Mucosa of descending colon (tissue), 3 donors: ENCODE measurements at regions not wholly inside any gene's neighbourhood (a gene's known extent, or its start where the extent isn't known, plus 50 kb on each side); places are given as distances from the start of the nearest gene placed in this dataset.

ENCODE experiments used
- ATAC-seq: fragments of 200-7000 bp; cut with Tn5 transposase; one replicate; pipeline ENCODE4 v1.9.1; 2020; ENCODE audit warnings: mild to moderate bottlenecking, moderate library complexity
- DNase-seq, 3 donors: peaks; one replicate each; pipeline ENCODE4 v3.0.0-alpha.2; 2020
- H3K36me3 ChIP-seq: fragments of 200-600 bp; one replicate; pipeline ENCODE4 v1.8.0; 2021; ENCODE audit warnings: low read depth, mild to moderate bottlenecking
- H3K4me1 ChIP-seq: fragments of 200-600 bp; one replicate; pipeline ENCODE4 v1.8.0; 2021; ENCODE audit warnings: low read depth, mild to moderate bottlenecking
- H3K4me3 ChIP-seq: fragments of 200-600 bp; one replicate; pipeline ENCODE4 v1.8.0; 2021; ENCODE audit warnings: mild to moderate bottlenecking
- H3K9me3 ChIP-seq: fragments of 200-600 bp; one replicate; pipeline ENCODE4 v1.8.0; 2021; ENCODE audit warnings: mild to moderate bottlenecking
- intact Hi-C, 2 donors: fragments of 100-400 bp; cut with DNase I in 1 of 2; cut with micrococcal nuclease in 1 of 2; formaldehyde crosslinking; loops; one replicate each; pipeline versions ENCODE4 v1.11.0 to v1.11.1; 2022; cut with DNase I, micrococcal nuclease
- TF ChIP-seq, protein P1 (sequence below): fragments of 200-600 bp; IDR thresholded peaks from one replicate; pipeline ENCODE4 v1.8.0; 2022; ENCODE audit warnings: antibody characterized with exemption, mild to moderate bottlenecking
- donor health status: DM: no; HTN: no; CAD: no; lungs with moderate emphysema.
- donor health status: DM: no; HTN: no; CAD: no.
- donor health status: DM: no; HTN: yes; CAD: no.

DNA sequence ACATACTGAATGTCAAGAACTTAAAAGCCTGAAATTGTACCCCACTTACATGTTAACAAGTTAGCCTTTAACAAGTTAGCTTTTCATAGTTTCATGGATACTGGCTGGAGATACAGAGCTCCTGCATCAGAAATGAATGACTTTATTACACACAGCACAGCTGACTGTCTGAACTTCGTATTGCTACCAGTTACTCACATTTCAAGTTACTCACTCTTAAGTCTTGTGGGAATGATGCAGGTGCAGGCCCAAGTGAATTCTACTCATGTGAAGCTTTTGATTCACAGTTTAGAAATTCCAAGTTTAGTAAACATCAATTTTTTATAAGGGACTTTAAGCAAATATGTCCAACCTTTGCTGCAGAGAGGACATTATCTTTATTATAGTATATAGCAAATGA lies 762.2 kb upstream of the PRR20A start:
- Histone ChIP-seq H3K9me3 (peaks cover 31% of the 10 kb centered on the region), H3K4me1 (no peaks in the 10 kb centered on the region), H3K36me3 (no peaks in the 10 kb centered on the region), H3K4me3 (no peak overlapping the region)
- DNase-seq = no peak
- TF ChIP-seq, protein P1, sequence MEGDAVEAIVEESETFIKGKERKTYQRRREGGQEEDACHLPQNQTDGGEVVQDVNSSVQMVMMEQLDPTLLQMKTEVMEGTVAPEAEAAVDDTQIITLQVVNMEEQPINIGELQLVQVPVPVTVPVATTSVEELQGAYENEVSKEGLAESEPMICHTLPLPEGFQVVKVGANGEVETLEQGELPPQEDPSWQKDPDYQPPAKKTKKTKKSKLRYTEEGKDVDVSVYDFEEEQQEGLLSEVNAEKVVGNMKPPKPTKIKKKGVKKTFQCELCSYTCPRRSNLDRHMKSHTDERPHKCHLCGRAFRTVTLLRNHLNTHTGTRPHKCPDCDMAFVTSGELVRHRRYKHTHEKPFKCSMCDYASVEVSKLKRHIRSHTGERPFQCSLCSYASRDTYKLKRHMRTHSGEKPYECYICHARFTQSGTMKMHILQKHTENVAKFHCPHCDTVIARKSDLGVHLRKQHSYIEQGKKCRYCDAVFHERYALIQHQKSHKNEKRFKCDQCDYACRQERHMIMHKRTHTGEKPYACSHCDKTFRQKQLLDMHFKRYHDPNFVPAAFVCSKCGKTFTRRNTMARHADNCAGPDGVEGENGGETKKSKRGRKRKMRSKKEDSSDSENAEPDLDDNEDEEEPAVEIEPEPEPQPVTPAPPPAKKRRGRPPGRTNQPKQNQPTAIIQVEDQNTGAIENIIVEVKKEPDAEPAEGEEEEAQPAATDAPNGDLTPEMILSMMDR = no peak
- ATAC-seq = no peak
- intact Hi-C loops = no loop called here

DNA sequence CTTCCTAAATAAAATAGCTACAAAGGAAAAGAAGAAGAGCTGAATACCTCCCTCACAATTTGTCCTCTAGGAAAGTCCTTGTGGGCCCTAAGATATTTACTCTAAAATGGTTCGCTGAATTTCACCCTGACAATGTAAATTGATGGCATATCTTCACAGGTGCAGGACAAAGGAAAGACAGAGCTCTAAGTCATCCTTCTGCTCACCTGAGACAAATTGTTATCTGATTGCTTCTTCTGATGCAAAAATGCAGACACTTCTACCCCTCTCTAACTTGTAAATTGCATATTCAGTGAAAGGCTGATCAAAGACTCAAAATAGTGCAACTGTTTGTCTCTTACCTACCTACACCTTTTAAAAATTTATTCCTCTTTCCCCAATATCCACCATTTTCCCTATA lies 747.2 kb upstream of the PRR20A start:
- ATAC-seq = no peak
- DNase-seq = no peak
- H3K36me3 ChIP-seq = no peaks in the 10 kb centered on the region
- intact Hi-C loops = no loop called here
- no peaks in the 10 kb centered on the region for H3K4me1 ChIP-seq
- H3K4me3 ChIP-seq = no peak overlapping the region
- H3K9me3 ChIP-seq = peaks cover 34% of the 10 kb centered on the region
- TF ChIP-seq, protein P1 = no peak

DNA sequence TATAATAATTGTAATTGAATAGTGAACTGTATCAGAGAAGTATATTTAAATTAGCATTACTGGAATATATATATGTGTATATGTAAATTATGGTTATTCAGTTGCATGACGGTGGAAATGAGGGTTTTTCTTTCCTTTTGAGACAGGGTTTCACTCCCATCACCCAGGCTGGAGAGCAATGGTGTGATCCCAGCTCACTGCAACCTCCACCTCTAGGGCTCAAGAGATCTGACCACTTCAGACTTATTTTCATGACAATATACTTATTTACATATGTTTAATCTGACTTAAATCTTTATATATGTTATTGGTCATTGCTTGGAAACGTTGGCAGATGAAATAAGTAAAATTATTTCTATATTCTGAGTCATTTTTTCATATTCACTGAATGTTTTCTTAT lies 744.4 kb upstream of the PRR20A start:
- peaks cover 27% of the 10 kb centered on the region for H3K9me3 ChIP-seq
- no peaks in the 10 kb centered on the region for H3K36me3 ChIP-seq
- intact Hi-C loops = no loop called here
- H3K4me3 ChIP-seq = no peak overlapping the region
- ATAC-seq (no peak), DNase-seq (no peak)
- TF ChIP-seq, protein P1 = no peak
- no peaks in the 10 kb centered on the region for H3K4me1 ChIP-seq

DNA sequence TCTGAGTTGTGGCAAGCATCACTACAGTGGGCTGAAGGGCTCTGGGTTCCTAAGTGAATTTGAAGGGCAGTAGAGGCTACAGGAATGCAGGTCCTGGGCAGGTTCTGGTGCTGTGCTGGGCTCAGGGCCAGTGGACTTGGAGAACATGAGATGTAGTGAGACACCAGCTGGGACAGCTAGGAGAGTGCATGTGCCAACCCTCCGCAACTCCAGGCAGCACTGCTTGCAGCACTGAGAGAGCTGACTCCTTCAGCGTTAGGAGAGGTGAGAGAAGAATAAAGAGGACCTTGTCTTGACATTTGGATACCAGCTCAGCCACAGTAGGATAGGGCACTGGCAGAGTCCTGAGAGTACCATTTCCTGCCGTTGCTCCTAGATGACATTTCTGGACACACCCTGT lies 739.9 kb upstream of the PRR20A start:
- Histone ChIP-seq H3K4me1 (no peaks in the 10 kb centered on the region), H3K36me3 (no peaks in the 10 kb centered on the region), H3K4me3 (no peak overlapping the region), H3K9me3 (peaks cover 49% of the 10 kb centered on the region)
- DNase-seq = no peak
- TF ChIP-seq, protein P1 = no peak
- intact Hi-C loops = no loop called here
- ATAC-seq = no peak

DNA sequence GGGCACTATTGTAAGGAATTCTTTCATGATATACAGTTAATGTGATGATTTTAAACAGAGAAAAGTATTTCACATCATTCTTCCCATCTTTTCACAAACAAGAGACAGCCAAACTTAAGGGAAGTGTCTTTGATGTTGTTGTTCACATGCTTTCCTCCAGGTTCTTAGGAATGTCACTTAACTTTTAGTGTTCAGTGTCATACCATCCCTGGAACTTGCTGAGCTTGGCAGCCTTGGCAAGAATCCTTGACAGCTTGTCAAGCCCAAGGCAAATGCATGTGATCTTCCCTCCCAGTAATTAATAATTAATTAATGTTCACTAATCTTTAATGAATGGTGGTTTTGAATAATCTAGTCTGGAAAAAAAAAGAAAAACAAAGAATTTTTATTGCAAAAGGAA lies 727.9 kb upstream of the PRR20A start:
- TF ChIP-seq, protein P1 = no peak
- DNase-seq (no peak), ATAC-seq (no peak)
- intact Hi-C loops = no loop called here
- peaks cover 17% of the 10 kb centered on the region for H3K9me3 ChIP-seq
- no peaks in the 10 kb centered on the region for H3K36me3 ChIP-seq
- no peaks in the 10 kb centered on the region for H3K4me1 ChIP-seq
- H3K4me3 ChIP-seq = no peak overlapping the region

DNA sequence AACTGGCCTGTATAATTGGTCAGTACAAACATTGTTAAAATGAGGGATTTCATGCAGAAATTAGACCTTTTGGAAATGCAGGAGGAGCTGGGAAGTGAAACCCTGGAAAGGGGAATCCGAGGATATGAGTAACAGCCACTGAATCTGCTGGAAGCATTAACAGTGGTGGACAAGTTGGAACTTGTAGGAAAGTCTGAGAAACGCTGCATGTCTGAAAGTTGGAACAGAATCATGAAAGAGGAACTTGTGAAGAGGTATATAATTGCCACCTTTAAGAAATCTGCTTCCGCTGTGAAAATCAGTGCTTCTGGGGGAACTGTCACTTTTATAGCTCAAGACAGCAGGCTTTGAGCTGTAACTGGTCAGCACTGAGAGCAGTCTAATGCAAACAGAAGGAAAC lies 716.5 kb upstream of the PRR20A start:
- TF ChIP-seq, protein P1 = no peak
- Histone ChIP-seq H3K4me3 (no peak overlapping the region), H3K36me3 (no peaks in the 10 kb centered on the region), H3K9me3 (peaks cover 41% of the 10 kb centered on the region), H3K4me1 (no peaks in the 10 kb centered on the region)
- intact Hi-C loops = no loop called here
- DNase-seq (no peak), ATAC-seq (no peak)
